CD4-positive, alpha-beta memory T cell (primary cell): ENCODE measurements at regions not wholly inside any gene's neighbourhood (a gene's known extent, or its start where the extent isn't known, plus 50 kb on each side); places are given as distances from the start of the nearest gene placed in this dataset.
"Not testable (repeated sequence)": the region's sequence is repeated elsewhere in the genome, so short reads cannot be mapped to it uniquely, and the experiment has no call there.

Source experiments
- CTCF ChIA-PET: fragments of 350-600 bp; sonication (Branson Sonifier 250); formaldehyde crosslinking; loops from one replicate; lab custom pipeline; 2021; ENCODE audit warnings: inconsistent platforms; ENCODE audit not compliant: partially characterized antibody; lab: Charles Lee
- POLR2A ChIA-PET: fragments of 350-600 bp; sonication (Branson Sonifier 250); formaldehyde crosslinking; loops from one replicate; lab custom pipeline; 2021; ENCODE audit not compliant: partially characterized antibody; lab: Charles Lee
- DNase-seq, 5 donors: peaks; one replicate each; pipeline versions ENCODE4 v3.0.0 to v3.0.0-alpha.2; 2020 to 2022; ENCODE audit warnings: mixed read lengths in 1 of 5
- H3K27ac ChIP-seq: one replicate; pipeline ENCODE4 v1.7.0; 2013; ENCODE audit warnings: low read depth, low read length
- H3K27me3 ChIP-seq: 2 replicates; pipeline ENCODE4 v1.7.0; 2013; ENCODE audit warnings: mild to moderate bottlenecking, low read length, moderate library complexity; ENCODE audit not compliant: insufficient read depth
- H3K36me3 ChIP-seq: 2 replicates; pipeline ENCODE4 v1.7.0; 2013; ENCODE audit warnings: mild to moderate bottlenecking, low read length, moderate library complexity; ENCODE audit not compliant: insufficient read depth
- H3K4me1 ChIP-seq: 2 replicates; pipeline ENCODE4 v1.7.0; 2013; ENCODE audit warnings: mild to moderate bottlenecking, low read length, moderate library complexity; ENCODE audit not compliant: insufficient read depth
- H3K4me3 ChIP-seq, 2 donors: one replicate each; pipeline ENCODE4 v1.7.0; 2013; ENCODE audit warnings: low read length in 2 of 2, mild to moderate bottlenecking in 1 of 2
- H3K9me3 ChIP-seq, 2 donors: one replicate each; pipeline ENCODE4 v1.7.0; 2013; ENCODE audit warnings: low read length in 2 of 2, control low read depth in 1 of 2; ENCODE audit not compliant: control insufficient read depth in 1 of 2
- H3K27ac Mint-ChIP-seq, 7 donors: one replicate each; pipeline ENCODE4 v1.8.0; 2020 to 2021; ENCODE audit warnings: mixed read lengths in 7 of 7, mild to moderate bottlenecking in 6 of 7, inconsistent platforms in 3 of 7, moderate library complexity in 3 of 7
- H3K27me3 Mint-ChIP-seq, 2 donors: one replicate each; pipeline ENCODE4 v1.8.0; 2020 to 2021; ENCODE audit warnings: mixed read lengths in 2 of 2
- H3K36me3 Mint-ChIP-seq, 2 donors: one replicate each; pipeline ENCODE4 v1.8.0; 2020 to 2021; ENCODE audit warnings: mixed read lengths in 2 of 2, inconsistent platforms in 1 of 2, mild to moderate bottlenecking in 1 of 2
- H3K4me1 Mint-ChIP-seq, 4 donors: one replicate each; pipeline ENCODE4 v1.8.0; 2020 to 2021; ENCODE audit warnings: mixed read lengths in 4 of 4, mild to moderate bottlenecking in 1 of 4
- H3K4me3 Mint-ChIP-seq, 8 donors: one replicate each; pipeline ENCODE4 v1.8.0; 2020 to 2021; ENCODE audit warnings: mixed read lengths in 8 of 8, mild to moderate bottlenecking in 7 of 8, moderate library complexity in 6 of 8, inconsistent platforms in 3 of 8
- H3K9me3 Mint-ChIP-seq, 8 donors: one replicate each; pipeline ENCODE4 v1.8.0; 2020 to 2021; ENCODE audit warnings: mixed read lengths in 8 of 8, mild to moderate bottlenecking in 5 of 8, inconsistent platforms in 3 of 8, moderate library complexity in 1 of 8
- intact Hi-C: fragments of 100-400 bp; cut with micrococcal nuclease; formaldehyde crosslinking; loops from one replicate; pipeline ENCODE4 v1.15.1; 2023

DNA sequence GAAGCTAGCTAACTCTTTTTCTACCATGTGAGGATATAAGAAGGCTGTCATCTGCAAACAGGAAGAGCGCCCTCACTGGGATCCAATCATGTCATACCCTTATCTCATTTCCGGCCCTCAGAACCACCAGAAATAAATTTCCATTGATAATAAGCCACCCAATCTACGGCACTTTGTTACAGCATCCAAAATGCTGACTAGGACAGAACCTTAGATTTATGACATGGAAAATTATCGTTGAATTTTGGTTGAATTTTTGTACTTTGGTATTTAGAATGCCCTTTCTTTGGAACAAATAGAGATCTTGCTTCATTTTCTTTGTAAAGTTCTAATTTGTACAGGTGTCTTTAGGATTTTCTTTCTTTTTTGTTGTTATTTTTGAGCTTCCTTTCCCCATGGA is 53.3 kb upstream of the CYLC2 start:
- Mint-ChIP-seq H3K9me3 (peaks cover 0 to 20% (median 5%) of the 10 kb centered on the region in 8 donors), H3K27me3 (no peaks in the 10 kb centered on the region), H3K4me1 (no peaks in the 10 kb centered on the region), H3K4me3 (no peak overlapping the region), H3K27ac (no peak overlapping the region), H3K36me3 (no peaks in the 10 kb centered on the region)
- ChIA-PET POLR2A (no interaction called here), CTCF (no interaction called here)
- Histone ChIP-seq H3K27ac (no peak overlapping the region), H3K27me3 (no peaks in the 10 kb centered on the region), H3K9me3 (no peaks in the 10 kb centered on the region), H3K36me3 (no peaks in the 10 kb centered on the region), H3K4me3 (no peak overlapping the region), H3K4me1 (no peaks in the 10 kb centered on the region)
- intact Hi-C loops, result no loop called here
- no peak for DNase-seq

DNA sequence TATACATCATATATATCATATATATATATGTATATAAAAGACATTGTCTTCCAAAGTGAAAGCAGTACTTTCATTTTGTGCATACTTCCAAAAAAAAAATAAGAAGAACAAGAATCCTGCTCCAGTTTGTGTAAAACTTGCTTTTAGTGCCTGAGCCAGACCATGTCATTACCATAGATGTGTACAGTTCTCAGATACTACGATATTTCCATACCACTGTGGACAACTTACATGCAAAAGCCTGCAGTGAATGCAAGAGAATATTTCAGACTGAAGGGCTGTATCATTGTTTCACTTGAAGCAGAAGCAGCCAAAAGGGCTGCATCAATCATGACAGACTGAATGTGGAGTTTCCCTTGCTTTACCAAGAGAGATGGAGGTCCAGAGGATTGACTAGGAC is 72.6 kb upstream of the CYLC2 start:
- ChIA-PET POLR2A (no interaction called here), CTCF (no interaction called here)
- Mint-ChIP-seq H3K4me3 (no peak overlapping the region), H3K36me3 (no peaks in the 10 kb centered on the region), H3K27ac (no peak overlapping the region), H3K4me1 (no peaks in the 10 kb centered on the region), H3K27me3 (no peaks in the 10 kb centered on the region), H3K9me3 (peaks cover 0 to 13% (median 0%) of the 10 kb centered on the region in 8 donors)
- DNase-seq, result no peak
- H3K27ac ChIP-seq, result no peak overlapping the region
- no peak overlapping the region for H3K4me3 ChIP-seq
- intact Hi-C loops, result no loop called here
- H3K27me3 ChIP-seq, result no peaks in the 10 kb centered on the region
- H3K4me1 ChIP-seq, result no peaks in the 10 kb centered on the region
- no peaks in the 10 kb centered on the region for H3K36me3 ChIP-seq
- peaks cover 0 to 5% of the 10 kb centered on the region in 2 donors for H3K9me3 ChIP-seq

DNA sequence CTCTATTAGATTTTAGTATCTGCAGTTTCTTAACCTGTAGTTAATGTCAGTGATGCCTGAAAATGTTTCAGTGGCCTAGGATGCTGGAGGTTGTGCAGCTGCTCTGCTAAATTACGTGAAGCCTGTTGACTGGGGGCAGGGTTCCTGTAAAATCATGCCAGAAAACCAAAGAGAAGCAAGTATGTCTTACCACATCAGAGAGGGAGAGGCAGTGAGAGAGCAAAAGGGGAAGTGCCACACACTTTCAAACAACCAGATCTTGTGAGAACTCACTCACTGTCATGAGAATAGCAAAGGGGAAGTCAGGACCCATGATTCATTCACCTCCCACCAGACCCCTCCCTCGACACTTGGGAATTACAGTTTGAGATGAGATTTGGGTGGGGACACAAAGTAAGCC is 83.9 kb upstream of the CYLC2 start:
- H3K27me3 ChIP-seq, result no peaks in the 10 kb centered on the region
- no peak overlapping the region for H3K27ac ChIP-seq
- no peaks in the 10 kb centered on the region for H3K4me1 Mint-ChIP-seq
- H3K36me3 ChIP-seq, result no peaks in the 10 kb centered on the region
- intact Hi-C loops, result no loop called here
- no peaks in the 10 kb centered on the region for H3K27me3 Mint-ChIP-seq
- H3K9me3 Mint-ChIP-seq, result peaks cover 0 to 6% (median 4%) of the 10 kb centered on the region in 8 donors
- ChIA-PET POLR2A (no interaction called here), CTCF (no interaction called here)
- H3K9me3 ChIP-seq, result no peaks in the 10 kb centered on the region
- no peak overlapping the region for H3K27ac Mint-ChIP-seq
- H3K36me3 Mint-ChIP-seq, result no peaks in the 10 kb centered on the region
- H3K4me1 ChIP-seq, result no peaks in the 10 kb centered on the region
- H3K4me3 ChIP-seq, result no peak overlapping the region
- no peak for DNase-seq
- no peak overlapping the region for H3K4me3 Mint-ChIP-seq

DNA sequence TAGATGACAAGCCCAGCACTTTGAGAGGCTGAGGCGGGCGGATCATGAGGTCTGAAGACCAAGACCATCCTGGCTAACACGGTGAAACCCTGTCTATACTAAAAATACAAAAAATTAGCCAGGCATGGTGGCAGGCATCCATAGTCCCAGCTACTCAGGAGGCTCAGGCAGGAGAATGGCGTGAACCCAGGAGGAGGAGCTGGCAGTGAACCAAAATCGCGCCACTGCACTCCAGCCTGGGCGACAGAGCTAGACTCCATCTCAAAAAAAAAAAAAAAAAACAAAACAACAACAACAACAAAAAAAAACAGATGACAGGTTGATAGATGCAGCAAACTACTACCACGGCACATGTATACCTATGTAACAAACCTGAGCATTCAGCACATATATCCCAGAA is 89.3 kb upstream of the CYLC2 start:
- H3K4me3 Mint-ChIP-seq, intact Hi-C loops, H3K36me3 Mint-ChIP-seq, H3K36me3 ChIP-seq, POLR2A ChIA-PET, H3K27me3 ChIP-seq, H3K9me3 ChIP-seq, DNase-seq, H3K4me3 ChIP-seq, CTCF ChIA-PET, H3K27ac ChIP-seq, H3K27ac Mint-ChIP-seq, H3K27me3 Mint-ChIP-seq, H3K4me1 ChIP-seq, H3K4me1 Mint-ChIP-seq: not testable (repeated sequence)
- H3K9me3 Mint-ChIP-seq, result peaks cover 7 to 26% (median 11%) of the 10 kb centered on the region in 8 donors

DNA sequence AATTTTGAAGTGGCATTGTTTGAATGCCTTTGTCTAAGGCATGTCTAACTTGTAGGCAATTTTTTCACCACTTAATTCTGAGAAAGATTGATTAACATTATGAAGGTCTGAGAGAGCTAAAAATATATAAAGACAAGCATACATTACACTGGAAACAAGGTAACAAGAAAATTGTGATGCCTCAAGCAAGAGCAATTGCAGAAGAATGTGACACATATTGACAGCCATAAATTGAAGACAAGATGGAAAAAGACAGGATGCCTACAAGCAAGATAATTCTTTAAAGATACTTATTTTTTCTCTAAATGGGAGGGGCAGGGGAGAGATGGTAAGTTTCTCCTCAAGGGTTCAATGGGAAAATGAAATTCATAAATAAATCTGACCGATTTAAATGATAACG is 103.1 kb upstream of the CYLC2 start:
- Histone ChIP-seq H3K4me3 (no peak overlapping the region), H3K27ac (no peak overlapping the region), H3K4me1 (no peaks in the 10 kb centered on the region), H3K36me3 (no peaks in the 10 kb centered on the region), H3K9me3 (no peaks in the 10 kb centered on the region), H3K27me3 (no peaks in the 10 kb centered on the region)
- H3K27ac Mint-ChIP-seq, result no peak overlapping the region
- no peak overlapping the region for H3K4me3 Mint-ChIP-seq
- no peaks in the 10 kb centered on the region for H3K27me3 Mint-ChIP-seq
- POLR2A ChIA-PET, result no interaction called here
- no peaks in the 10 kb centered on the region for H3K36me3 Mint-ChIP-seq
- peaks cover 0 to 9% (median 5%) of the 10 kb centered on the region in 8 donors for H3K9me3 Mint-ChIP-seq
- CTCF ChIA-PET, result no interaction called here
- no peaks in the 10 kb centered on the region for H3K4me1 Mint-ChIP-seq
- intact Hi-C loops, result no loop called here
- no peak for DNase-seq

DNA sequence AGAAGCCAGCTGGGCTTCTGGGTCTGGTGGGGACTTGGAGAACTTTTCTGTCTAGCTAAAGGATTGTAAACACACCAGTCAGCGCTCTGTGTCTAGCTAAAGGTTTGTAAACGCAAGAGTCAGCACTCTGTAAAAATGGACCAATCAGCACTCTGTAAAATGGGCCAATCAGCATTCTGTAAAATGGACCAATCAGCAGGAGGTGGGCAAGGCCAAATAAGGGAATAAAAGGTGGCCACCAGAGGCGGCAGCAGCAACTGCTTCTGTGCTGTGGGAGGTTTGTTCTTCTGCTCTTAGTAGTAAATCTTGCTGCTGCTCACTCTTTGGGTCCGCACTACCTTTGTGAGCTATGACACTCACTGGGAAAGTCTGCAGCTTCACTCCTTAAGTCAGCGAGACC is 106.4 kb upstream of the CYLC2 start:
- H3K36me3 Mint-ChIP-seq, H3K27me3 Mint-ChIP-seq, H3K27me3 ChIP-seq, DNase-seq, H3K36me3 ChIP-seq, H3K27ac Mint-ChIP-seq, H3K4me1 Mint-ChIP-seq, POLR2A ChIA-PET, H3K4me3 ChIP-seq, H3K4me3 Mint-ChIP-seq, H3K9me3 Mint-ChIP-seq, intact Hi-C loops, H3K9me3 ChIP-seq, H3K27ac ChIP-seq, H3K4me1 ChIP-seq, CTCF ChIA-PET: not testable (repeated sequence)

DNA sequence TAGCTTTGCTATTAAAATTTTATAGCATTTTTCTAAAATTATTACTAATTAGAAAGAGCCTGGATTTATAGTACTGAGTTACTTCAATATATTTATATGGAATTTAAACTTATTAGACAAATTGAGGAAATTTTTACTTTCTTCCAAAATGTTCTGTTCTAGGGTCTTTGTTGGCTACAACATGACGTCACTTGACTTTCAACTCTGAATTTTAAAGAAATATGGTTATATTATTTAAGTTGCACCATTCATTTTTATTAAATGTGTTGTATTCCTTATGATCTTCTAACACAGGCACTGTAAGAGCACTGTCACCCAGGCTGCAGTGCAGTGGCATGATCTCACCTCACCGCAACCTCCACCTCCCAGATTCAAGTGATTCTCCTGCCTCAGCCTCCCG is 119.4 kb upstream of the CYLC2 start:
- no peaks in the 10 kb centered on the region for H3K27me3 Mint-ChIP-seq
- H3K27ac Mint-ChIP-seq, result no peak overlapping the region
- intact Hi-C loops, result no loop called here
- ChIA-PET CTCF (no interaction called here), POLR2A (no interaction called here)
- H3K27me3 ChIP-seq, result no peaks in the 10 kb centered on the region
- H3K36me3 Mint-ChIP-seq, result no peaks in the 10 kb centered on the region
- no peak overlapping the region for H3K27ac ChIP-seq
- no peak for DNase-seq
- no peak overlapping the region for H3K4me3 ChIP-seq
- peaks cover 0 to 7% (median under 1%) of the 10 kb centered on the region in 8 donors for H3K9me3 Mint-ChIP-seq
- H3K4me1 Mint-ChIP-seq, result no peaks in the 10 kb centered on the region
- no peak overlapping the region for H3K4me3 Mint-ChIP-seq
- no peaks in the 10 kb centered on the region for H3K9me3 ChIP-seq
- H3K36me3 ChIP-seq, result no peaks in the 10 kb centered on the region
- no peaks in the 10 kb centered on the region for H3K4me1 ChIP-seq

DNA sequence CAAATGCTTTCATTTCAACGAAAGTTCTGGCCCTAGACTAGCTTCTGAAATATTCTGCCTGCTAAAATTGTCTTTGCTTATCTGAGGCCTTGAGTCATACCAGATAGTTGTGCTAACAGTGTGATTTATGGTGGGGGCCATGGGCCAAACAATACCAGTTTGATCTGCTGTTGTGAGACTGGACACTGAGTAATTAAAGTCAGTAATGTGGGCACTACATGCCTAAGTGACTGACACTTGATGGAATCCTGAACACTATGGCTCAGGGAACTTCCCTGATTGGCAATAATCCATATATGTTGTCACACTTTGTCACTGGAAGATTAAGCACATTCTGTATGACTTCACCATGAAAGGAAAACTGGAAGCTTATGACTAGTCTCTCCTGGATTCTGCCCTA is 127.6 kb upstream of the CYLC2 start:
- no peaks in the 10 kb centered on the region for H3K4me1 ChIP-seq
- intact Hi-C loops, result no loop called here
- H3K36me3 ChIP-seq, result no peaks in the 10 kb centered on the region
- no peaks in the 10 kb centered on the region for H3K36me3 Mint-ChIP-seq
- no peak overlapping the region for H3K4me3 Mint-ChIP-seq
- H3K27me3 Mint-ChIP-seq, result no peaks in the 10 kb centered on the region
- POLR2A ChIA-PET, result no interaction called here
- no peak overlapping the region for H3K4me3 ChIP-seq
- no peaks in the 10 kb centered on the region for H3K9me3 ChIP-seq
- no peaks in the 10 kb centered on the region for H3K4me1 Mint-ChIP-seq
- no peak overlapping the region for H3K27ac Mint-ChIP-seq
- H3K27ac ChIP-seq, result no peak overlapping the region
- CTCF ChIA-PET, result no interaction called here
- no peak for DNase-seq
- H3K27me3 ChIP-seq, result no peaks in the 10 kb centered on the region
- H3K9me3 Mint-ChIP-seq, result peaks cover 0 to 8% (median 3%) of the 10 kb centered on the region in 8 donors
